NCI-H146 treated with DMSO at 0.1 percent for 48 hours (cell line): ENCODE measurements at regions not wholly inside any gene's neighbourhood (a gene's known extent, or its start where the extent isn't known, plus 50 kb on each side); places are given as distances from the start of the nearest gene placed in this dataset.

Experiments
- DNase-seq: peaks from one replicate; lab custom pipeline; 2025; ENCODE audit not compliant: unreplicated experiment; lab: John Stamatoyannopoulos, UW

DNA sequence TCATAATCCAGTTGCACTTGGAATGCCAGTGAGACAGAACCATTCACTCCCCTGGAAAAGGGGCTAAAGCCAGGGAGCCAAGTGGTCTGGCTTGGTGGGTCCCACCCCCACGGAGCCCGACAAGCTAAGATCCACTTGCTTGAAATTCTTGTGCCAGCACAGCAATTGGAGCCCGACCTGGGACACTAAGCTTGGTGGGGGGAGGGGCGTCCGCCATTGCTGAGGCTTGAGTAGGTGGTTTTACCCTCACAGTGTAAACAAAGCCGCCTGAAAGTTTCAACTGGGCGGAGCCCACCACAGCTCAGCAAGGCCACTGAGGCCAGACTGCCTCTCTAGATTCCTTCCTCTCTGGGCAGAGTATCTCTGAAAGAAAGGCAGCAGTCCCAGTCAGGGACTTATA, 200.7 kb upstream of the NPSR1 start:
- DNase-seq = no peak

- DNase-seq = no peak
These were observed 194.2 kb upstream of the NPSR1 start for GRCh38 chr7:34463830-34464229.

DNA sequence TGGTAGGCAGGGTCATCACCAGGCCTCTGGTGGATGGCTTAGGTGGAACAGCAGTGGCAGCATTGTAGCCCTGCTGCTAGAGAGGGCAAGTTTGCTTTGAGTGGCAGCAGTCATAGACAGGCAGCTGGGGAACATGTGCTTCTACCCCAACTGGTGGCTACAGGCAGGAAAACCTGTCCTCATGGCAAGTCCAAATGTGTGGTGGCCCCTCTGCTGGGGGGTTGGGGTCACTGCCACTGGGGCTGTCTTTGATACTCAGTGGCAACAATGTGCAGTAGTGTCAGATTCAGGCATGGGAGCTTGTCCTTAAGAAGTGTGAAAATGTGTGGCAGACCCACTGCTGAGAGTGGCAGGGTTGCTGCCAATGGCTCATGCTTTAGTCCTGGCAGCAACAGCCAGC, 186.2 kb upstream of the NPSR1 start:
- no peak for DNase-seq

DNA sequence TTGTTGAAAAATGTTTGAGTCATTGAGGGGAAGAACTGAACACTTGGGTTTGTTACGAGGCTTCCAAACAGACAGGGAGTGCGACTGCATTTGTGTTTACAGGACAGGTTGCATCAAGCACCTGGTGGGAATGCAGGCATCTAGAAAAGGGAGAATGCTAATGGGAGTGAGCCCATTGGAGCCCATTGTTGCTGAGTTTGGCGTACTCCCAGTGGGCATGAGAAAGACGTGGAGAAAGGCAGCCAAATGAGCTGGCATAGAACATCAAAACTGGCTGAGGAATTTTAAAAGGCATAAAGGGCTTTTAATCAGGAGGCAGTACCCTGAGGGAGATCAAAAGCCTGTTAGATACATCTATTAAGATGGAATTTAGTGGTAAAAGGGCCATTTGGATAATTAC, 171.6 kb upstream of the NPSR1 start:
- no peak for DNase-seq

- no peak for DNase-seq
These were observed 170.5 kb upstream of the NPSR1 start for GRCh38 chr7:34487391-34488115.

DNA sequence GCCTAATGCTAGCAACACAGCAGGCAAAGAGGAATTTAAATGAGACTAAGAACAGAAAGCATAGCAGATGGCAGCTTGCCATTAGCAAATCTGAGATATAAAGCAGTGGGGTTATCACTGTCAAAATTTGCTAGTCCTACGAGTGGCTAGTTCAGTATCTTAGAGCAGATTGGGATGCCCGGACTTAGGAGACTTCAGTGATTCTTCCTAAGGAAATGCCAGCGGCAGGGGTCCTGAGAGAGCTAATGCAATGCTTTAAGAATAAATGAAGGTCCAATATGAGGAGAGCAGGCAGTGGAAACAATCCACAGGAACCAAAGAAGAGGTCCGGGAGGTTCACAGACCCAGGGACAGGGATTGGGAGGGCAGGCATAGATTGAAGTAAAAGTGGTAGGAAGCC, 169.3 kb upstream of the NPSR1 start:
- no peak for DNase-seq

- no peak for DNase-seq
These were observed 166.1 kb upstream of the NPSR1 start for GRCh38 chr7:34491899-34492298.

- no peak for DNase-seq
These were observed 164.3 kb upstream of the NPSR1 start for GRCh38 chr7:34493752-34494151.

DNA sequence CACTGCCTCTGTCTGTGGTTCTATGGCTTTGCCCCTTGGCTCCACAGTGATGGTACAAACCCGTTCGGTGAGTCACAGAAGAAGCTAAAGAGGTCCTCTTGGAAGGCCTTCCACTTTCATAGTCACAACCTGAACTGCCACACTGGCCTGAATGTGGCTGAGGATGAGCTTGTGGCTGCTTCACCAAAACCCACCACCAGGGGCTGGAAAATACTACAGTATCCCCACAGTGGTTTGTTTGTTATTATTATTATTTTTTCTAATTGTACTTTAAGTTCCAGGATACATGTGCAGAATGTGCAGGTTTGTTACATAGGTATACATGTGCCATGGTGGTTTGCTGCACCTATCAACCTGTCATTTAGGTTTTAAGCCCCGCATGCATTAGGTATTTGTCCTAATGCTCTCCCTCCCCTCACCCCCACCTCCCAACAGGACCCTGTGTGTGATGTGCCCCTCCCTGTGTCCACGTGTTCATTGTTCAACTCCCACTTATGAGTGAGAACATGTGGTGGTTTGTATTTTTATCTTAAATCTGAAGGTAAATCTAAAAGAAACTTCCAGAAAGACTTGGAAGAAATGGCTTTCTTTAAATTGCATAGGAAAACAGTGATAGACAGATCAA, 160.8 kb upstream of the NPSR1 start:
- no peak for DNase-seq

DNA sequence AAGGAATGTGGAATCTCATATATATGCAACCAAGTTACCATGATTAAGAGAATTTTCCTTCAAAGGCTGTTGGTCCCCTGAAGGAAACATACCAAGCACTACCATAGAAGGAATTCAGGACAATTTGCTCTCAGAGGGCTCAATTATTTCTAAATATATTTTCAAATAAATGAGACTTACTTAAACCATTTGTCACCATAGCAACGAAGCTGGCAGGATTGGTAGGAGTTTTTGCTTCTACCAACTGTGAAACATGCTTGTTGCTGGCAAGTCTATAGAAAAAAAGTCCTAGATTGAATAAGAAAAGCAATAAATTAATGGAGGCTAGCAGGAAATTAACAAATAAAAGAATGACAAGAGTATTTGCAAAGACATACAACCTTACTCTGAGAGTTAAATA, 156.9 kb upstream of the NPSR1 start:
- DNase-seq = no peak

DNA sequence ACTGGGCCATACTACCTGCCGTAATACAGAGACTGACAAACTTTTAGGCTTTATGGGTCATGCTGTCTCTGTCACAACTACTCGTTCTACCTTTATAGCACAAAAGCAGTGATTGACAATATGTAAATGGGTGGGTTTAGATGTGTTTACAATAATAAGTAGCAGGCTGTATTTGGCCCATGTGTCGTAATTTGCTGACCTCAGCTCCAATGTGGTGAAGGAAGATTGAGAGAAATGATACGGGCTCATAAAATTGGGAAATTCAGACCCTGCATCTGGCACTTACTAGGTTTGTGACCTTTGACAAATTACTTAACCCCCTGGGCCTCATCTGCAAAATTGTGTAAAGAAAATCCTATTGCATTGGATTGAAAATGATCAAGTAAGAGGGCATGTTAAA, 150.8 kb upstream of the NPSR1 start:
- no peak for DNase-seq

GRCh38 chr7:34523226-34523918, 134.6 kb upstream of the NPSR1 start:
- DNase-seq = no peak

DNA sequence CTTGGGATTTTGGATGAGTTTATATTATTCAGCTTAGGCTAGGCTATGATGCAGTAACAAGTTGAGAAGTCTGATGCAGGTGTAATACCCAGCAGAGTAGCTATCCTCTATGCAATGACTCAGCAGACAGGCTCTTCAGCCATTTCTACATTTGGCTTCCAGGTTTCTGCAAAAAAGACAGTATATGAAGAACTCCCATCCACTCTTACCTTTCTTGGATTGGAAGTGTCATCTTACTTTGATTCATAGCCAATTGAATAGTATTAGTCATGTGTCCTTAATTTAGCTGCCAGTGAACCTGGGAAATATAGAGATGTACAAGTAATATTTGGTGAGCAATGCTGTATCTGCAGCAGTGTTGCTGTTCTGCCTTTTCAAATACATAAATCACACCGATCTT, 127.8 kb upstream of the NPSR1 start:
- no peak for DNase-seq

- no peak for DNase-seq
These were observed 119.0 kb upstream of the NPSR1 start for GRCh38 chr7:34539003-34539402.

DNA sequence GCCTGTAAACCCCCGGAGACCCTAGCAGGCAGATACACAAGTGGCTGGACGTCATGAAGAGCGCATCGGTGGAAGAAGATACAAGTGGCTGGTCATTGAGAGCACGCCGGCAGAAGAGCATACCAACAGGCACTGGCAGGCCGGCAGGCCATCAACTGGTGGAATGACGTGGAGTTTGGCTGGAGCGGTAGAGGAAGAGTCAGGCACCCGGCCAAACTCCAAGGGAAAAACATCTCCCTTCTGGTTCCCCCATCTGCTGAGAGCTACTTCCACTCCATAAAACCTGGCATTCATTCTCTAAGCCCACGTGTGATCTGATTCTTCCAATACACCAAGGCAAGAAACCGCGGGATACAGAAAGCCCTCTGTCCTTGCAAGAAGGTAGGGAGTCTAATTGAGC, 113.4 kb upstream of the NPSR1 start:
- no peak for DNase-seq

GRCh38 chr7:34550996-34551395, 107.0 kb upstream of the NPSR1 start:
- no peak for DNase-seq

- DNase-seq = no peak
These were observed 105.5 kb upstream of the NPSR1 start for GRCh38 chr7:34552502-34552901.

DNA sequence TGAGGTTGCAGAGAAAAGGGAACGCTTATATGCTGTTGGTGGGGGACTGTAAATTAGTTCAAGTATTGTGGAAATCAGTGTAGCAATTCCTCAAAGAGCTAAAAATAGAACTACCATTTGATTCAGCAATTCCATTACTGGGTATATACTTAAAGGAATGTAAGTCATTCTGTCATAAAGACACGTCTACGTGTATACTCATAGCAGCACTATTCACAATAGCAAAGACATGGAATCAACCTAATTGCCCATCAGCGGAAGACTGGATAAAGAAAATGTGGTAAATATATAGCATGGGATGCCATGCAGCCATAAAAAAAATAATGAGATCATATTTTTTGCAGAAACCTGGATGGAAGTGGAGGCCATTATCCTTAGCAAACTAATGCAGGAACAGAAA, 100.0 kb upstream of the NPSR1 start:
- no peak for DNase-seq

GRCh38 chr7:34564091-34564490, 93.9 kb upstream of the NPSR1 start:
- no peak for DNase-seq

- no peak for DNase-seq
These were observed 90.1 kb upstream of the NPSR1 start for GRCh38 chr7:34567906-34568305.

DNA sequence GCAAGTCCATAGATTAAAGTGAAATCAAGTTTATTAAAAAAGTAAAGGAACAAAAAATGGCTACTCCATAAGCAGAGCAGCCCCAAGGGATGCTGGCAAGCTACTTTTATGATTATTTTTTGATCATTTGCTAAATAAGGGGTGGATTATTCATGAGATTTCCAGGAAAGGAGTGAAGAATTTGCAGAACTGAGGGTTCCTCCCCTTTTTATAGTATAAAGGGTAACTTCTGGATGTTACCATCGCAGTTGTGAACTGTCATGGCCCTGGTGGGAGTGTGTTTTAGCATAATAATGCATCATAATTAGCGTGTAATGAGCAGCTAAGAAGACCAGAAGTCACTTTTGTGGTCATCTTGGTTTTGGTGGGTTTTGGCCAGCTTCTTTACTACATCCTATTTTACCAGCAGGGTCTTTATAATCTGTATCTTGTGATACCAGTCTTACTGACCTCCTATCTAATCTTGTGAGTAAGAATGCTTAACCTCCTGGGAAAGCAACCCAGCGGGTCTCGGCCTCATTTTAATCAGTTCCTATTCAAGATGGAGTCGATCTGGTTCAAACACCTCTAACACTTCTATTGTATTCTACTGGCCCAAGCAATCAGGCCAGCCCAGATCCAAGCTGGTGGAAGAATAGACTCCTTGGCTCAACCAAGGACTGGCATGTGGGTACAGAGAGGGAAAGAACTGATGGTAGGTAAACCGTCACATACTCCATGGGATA, 87.9 kb upstream of the NPSR1 start:
- DNase-seq = no peak

DNA sequence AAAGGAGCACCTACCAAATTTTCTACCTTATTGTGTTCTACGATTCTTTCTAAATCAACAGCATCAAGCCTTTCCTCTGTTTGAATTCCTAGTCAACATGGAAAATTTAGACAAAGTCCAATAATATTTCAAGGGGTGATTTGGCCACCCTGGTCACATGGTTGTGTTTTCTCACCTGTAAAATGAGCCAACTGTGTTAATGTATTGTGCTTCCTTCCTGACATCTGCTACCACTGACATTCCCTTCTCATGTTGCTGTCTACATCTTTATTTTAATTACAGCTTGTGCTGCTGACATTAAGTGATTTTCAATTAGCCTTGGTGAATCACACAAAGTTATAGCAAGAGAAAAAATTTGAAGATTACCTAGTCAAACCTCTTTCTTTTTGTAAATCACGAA, 83.0 kb upstream of the NPSR1 start:
- DNase-seq = no peak
